Vagina (tissue), 2 donors: ENCODE measurements at regions not wholly inside any gene's neighbourhood (a gene's known extent, or its start where the extent isn't known, plus 50 kb on each side); places are given as distances from the start of the nearest gene placed in this dataset.

Experiments used
- DNase-seq, 2 donors: peaks; one replicate each; pipeline ENCODE4 v3.0.0-alpha.2; 2017; ENCODE audit errors: extremely low spot score in 2 of 2
- H3K27ac ChIP-seq: fragments of 200-600 bp; sonication (generic); one replicate; pipeline ENCODE4 v1.5.1; 2019
- H3K27me3 ChIP-seq: fragments of 200-600 bp; sonication (generic); one replicate; pipeline ENCODE4 v1.5.1; 2019
- H3K36me3 ChIP-seq, 2 donors: fragments of 200-600 bp; sonication (generic); one replicate each; pipeline ENCODE4 v1.5.1; 2017 to 2019
- H3K4me1 ChIP-seq: fragments of 200-600 bp; sonication (generic); one replicate; pipeline ENCODE4 v1.5.1; 2019
- H3K4me3 ChIP-seq, 2 donors: fragments of 200-600 bp; sonication (generic); 1 replicate in 1 of 2; 2 replicates in 1 of 2; pipeline ENCODE4 v1.5.1; 2016 to 2019
- H3K9me3 ChIP-seq: fragments of 200-600 bp; sonication (generic); one replicate; pipeline ENCODE4 v1.5.1; 2019
- CTCF ChIP-seq, 3 experiments: fragments of 450-650 bp in 2 of 3; fragments of 200-600 bp in 1 of 3; sonication (generic) in 1 of 3; IDR thresholded peaks; one replicate each; pipeline ENCODE4 v1.5.1; 2017 to 2019; ENCODE audit warnings: antibody characterized with exemption in 3 of 3, mild to moderate bottlenecking in 2 of 3, moderate library complexity in 2 of 3
- POLR2A ChIP-seq, 2 donors: fragments of 450-650 bp; IDR thresholded peaks; one replicate each; pipeline ENCODE4 v1.6.1; 2017; ENCODE audit warnings: antibody characterized with exemption in 2 of 2, mild to moderate bottlenecking in 2 of 2, moderate library complexity in 2 of 2
- POLR2AphosphoS5 ChIP-seq, 2 donors: sonication (generic); formaldehyde crosslinking; IDR thresholded peaks; one replicate each; pipeline ENCODE4 v1.9.0; 2017; ENCODE audit warnings: antibody characterized with exemption in 2 of 2, mild to moderate bottlenecking in 2 of 2, low read depth in 1 of 2; ENCODE audit not compliant: insufficient read depth in 1 of 2
- intact Hi-C: fragments of 100-400 bp; cut with DNase I; formaldehyde crosslinking; loops from one replicate; pipeline ENCODE4 v1.15.1; 2023

GRCh38 chr21:26281506-26281905, 110.9 kb upstream of the APP start:
- H3K4me1 ChIP-seq, result no peaks in the 10 kb centered on the region
- no peaks in the 10 kb centered on the region for H3K27me3 ChIP-seq
- intact Hi-C loops, result no loop called here
- H3K27ac ChIP-seq, result no peak overlapping the region
- H3K9me3 ChIP-seq, result no peaks in the 10 kb centered on the region
- no peak overlapping the region for H3K4me3 ChIP-seq
- H3K36me3 ChIP-seq, result no peaks in the 10 kb centered on the region
- no peak for DNase-seq
- no peak for TF ChIP-seq POLR2A (IDR thresholded peaks at IDR 0.05)
- TF ChIP-seq POLR2AphosphoS5 (IDR thresholded peaks at IDR 0.05; ENCODE audit: insufficient read depth in 1 of 2, low read depth in 1 of 2), result no peak
- TF ChIP-seq CTCF (IDR thresholded peaks at IDR 0.05), result no peak

- intact Hi-C loops, result no loop called here
- no peak for DNase-seq
- Histone ChIP-seq H3K4me3 (no peak overlapping the region), H3K27me3 (no peaks in the 10 kb centered on the region), H3K36me3 (no peaks in the 10 kb centered on the region), H3K9me3 (no peaks in the 10 kb centered on the region), H3K27ac (no peak overlapping the region), H3K4me1 (no peaks in the 10 kb centered on the region)
- TF ChIP-seq POLR2A (IDR thresholded peaks at IDR 0.05), result no peak
- no peak for TF ChIP-seq CTCF (IDR thresholded peaks at IDR 0.05)
- no peak for TF ChIP-seq POLR2AphosphoS5 (IDR thresholded peaks at IDR 0.05; ENCODE audit: insufficient read depth in 1 of 2, low read depth in 1 of 2)
These were observed 110.2 kb upstream of the APP start for GRCh38 chr21:26280775-26281174.

- Histone ChIP-seq H3K27ac (no peak overlapping the region), H3K4me3 (no peak overlapping the region), H3K4me1 (no peaks in the 10 kb centered on the region), H3K27me3 (no peaks in the 10 kb centered on the region), H3K36me3 (no peaks in the 10 kb centered on the region), H3K9me3 (no peaks in the 10 kb centered on the region)
- intact Hi-C loops, result no loop called here
- no peak for TF ChIP-seq POLR2AphosphoS5 (IDR thresholded peaks at IDR 0.05; ENCODE audit: insufficient read depth in 1 of 2, low read depth in 1 of 2)
- no peak for TF ChIP-seq POLR2A (IDR thresholded peaks at IDR 0.05)
- no peak for TF ChIP-seq CTCF (IDR thresholded peaks at IDR 0.05)
- DNase-seq, result no peak
These were observed 109.6 kb upstream of the APP start for GRCh38 chr21:26280148-26280547.

GRCh38 chr21:26275801-26276200, 105.2 kb upstream of the APP start:
- H3K36me3 ChIP-seq, result no peaks in the 10 kb centered on the region
- H3K4me3 ChIP-seq, result no peak overlapping the region
- DNase-seq, result no peak
- TF ChIP-seq POLR2A (IDR thresholded peaks at IDR 0.05), result no peak
- TF ChIP-seq CTCF (IDR thresholded peaks at IDR 0.05), result no peak
- no peak for TF ChIP-seq POLR2AphosphoS5 (IDR thresholded peaks at IDR 0.05; ENCODE audit: insufficient read depth in 1 of 2, low read depth in 1 of 2)
- no peak overlapping the region for H3K27ac ChIP-seq
- no peaks in the 10 kb centered on the region for H3K4me1 ChIP-seq
- intact Hi-C loops, result no loop called here
- peaks cover 8% of the 10 kb centered on the region for H3K9me3 ChIP-seq
- H3K27me3 ChIP-seq, result no peaks in the 10 kb centered on the region

- intact Hi-C loops, result no loop called here
- Histone ChIP-seq H3K27me3 (no peaks in the 10 kb centered on the region), H3K4me1 (no peaks in the 10 kb centered on the region), H3K9me3 (peaks cover 8% of the 10 kb centered on the region), H3K4me3 (no peak overlapping the region), H3K36me3 (no peaks in the 10 kb centered on the region), H3K27ac (no peak overlapping the region)
- TF ChIP-seq POLR2AphosphoS5 (IDR thresholded peaks at IDR 0.05; ENCODE audit: insufficient read depth in 1 of 2, low read depth in 1 of 2) (no peak), POLR2A (IDR thresholded peaks at IDR 0.05) (no peak), CTCF (IDR thresholded peaks at IDR 0.05) (no peak)
- no peak for DNase-seq
These were observed 103.2 kb upstream of the APP start for GRCh38 chr21:26273686-26274313.
